Endothelial cell of umbilical vein (primary cell): ENCODE measurements at regions not wholly inside any gene's neighbourhood (a gene's known extent, or its start where the extent isn't known, plus 50 kb on each side); places are given as distances from the start of the nearest gene placed in this dataset.

ENCODE experiments used
- GATA2 ChIP-seq: IDR thresholded peaks from 2 replicates; pipeline ENCODE4 v1.7.0; 2011; ENCODE audit warnings: low read depth, mild to moderate bottlenecking, moderate library complexity, mixed read lengths, low read length; ENCODE audit not compliant: insufficient read length, insufficient read depth
- POLR2A ChIP-seq: IDR thresholded peaks from 2 replicates; pipeline ENCODE4 v1.6.1; 2012; ENCODE audit warnings: low read depth, mild to moderate bottlenecking, control low read depth, low read length

- TF ChIP-seq POLR2A = no peak
- no peak for TF ChIP-seq GATA2
Measured at GRCh38 chr13:111973186-111973585, 93.8 kb upstream of the SOX1 start.
